Breast epithelium (tissue), 4 donors: ENCODE measurements at regions not wholly inside any gene's neighbourhood (a gene's known extent, or its start where the extent isn't known, plus 50 kb on each side); places are given as distances from the start of the nearest gene placed in this dataset.

Source experiments
- DNase-seq, 2 donors: peaks; one replicate each; pipeline ENCODE4 v3.0.0-alpha.2; 2019; ENCODE audit warnings: low spot score in 2 of 2
- H3K27ac ChIP-seq, 2 donors: fragments of 200-600 bp; sonication (generic) in 1 of 2; one replicate each; pipeline ENCODE4 v1.5.1; 2016 to 2019; ENCODE audit warnings: mild to moderate bottlenecking in 1 of 2
- H3K27me3 ChIP-seq, 2 donors: fragments of 200-600 bp; sonication (generic) in 1 of 2; one replicate each; pipeline versions ENCODE4 v1.5.1 to v1.6.0; 2017 to 2019; ENCODE audit warnings: control low read depth in 1 of 2, mild to moderate bottlenecking in 1 of 2
- H3K36me3 ChIP-seq: fragments of 200-600 bp; one replicate; pipeline ENCODE4 v1.5.1; 2019
- H3K4me1 ChIP-seq, 2 donors: fragments of 200-600 bp; sonication (generic); one replicate each; pipeline ENCODE4 v1.5.1; 2016 to 2019; ENCODE audit warnings: control low read depth in 1 of 2
- H3K4me3 ChIP-seq, 3 donors: fragments of 200-600 bp; sonication (generic); 1 replicate in 2 of 3; 2 replicates in 1 of 3; pipeline ENCODE4 v1.5.1; 2016 to 2019; ENCODE audit warnings: mild to moderate bottlenecking in 3 of 3, moderate library complexity in 2 of 3
- H3K9me3 ChIP-seq, 2 donors: fragments of 200-600 bp; sonication (generic) in 1 of 2; one replicate each; pipeline ENCODE4 v1.5.1; 2016 to 2019; ENCODE audit warnings: control low read depth in 1 of 2
- POLR2A ChIP-seq: fragments of 450-650 bp; IDR thresholded peaks from one replicate; pipeline ENCODE4 v1.6.1; 2016; ENCODE audit warnings: antibody characterized with exemption, mild to moderate bottlenecking, moderate library complexity
- POLR2AphosphoS5 ChIP-seq, 3 donors: sonication (generic); formaldehyde crosslinking; IDR thresholded peaks; one replicate each; pipeline ENCODE4 v1.6.1; 2017; ENCODE audit warnings: antibody characterized with exemption in 3 of 3
- intact Hi-C: fragments of 100-400 bp; cut with DNase I; formaldehyde crosslinking; loops from one replicate; pipeline ENCODE4 v1.15.1; 2023; ENCODE audit warnings: low total_unique reads
- TF ChIP-seq, protein P1 (sequence below), 3 donors: fragments of 450-650 bp; IDR thresholded peaks; one replicate each; pipeline ENCODE4 v1.5.1; 2016 to 2017; ENCODE audit warnings: antibody characterized with exemption in 3 of 3, mild to moderate bottlenecking in 3 of 3, moderate library complexity in 3 of 3

DNA sequence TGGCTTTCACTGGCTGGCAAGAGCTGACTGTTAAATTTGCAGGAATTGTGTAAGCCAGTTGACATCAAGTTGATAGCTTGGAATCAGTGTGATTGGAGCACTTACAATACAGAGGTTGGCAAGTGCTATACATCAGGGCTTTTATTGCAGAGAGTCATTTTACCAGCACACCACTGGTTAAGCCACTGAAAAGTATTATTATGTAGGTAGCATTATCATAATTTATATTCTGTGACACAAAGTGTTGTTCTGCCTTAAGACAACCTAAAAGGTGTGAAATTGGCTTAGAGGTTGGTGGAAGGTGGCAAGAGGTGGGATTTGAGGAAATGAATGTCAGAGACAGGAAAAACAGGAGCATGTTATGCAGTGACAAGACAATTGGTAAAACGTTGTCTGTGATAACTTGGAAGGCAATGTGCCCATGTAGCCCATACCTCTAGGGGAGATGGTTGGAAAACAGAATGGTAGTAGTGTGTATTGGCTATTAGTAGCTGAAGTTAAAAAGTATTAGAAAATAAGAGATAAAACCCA is 172.9 kb upstream of the PRICKLE1 start:
- no peaks in the 10 kb centered on the region for H3K36me3 ChIP-seq
- TF ChIP-seq, protein P1, sequence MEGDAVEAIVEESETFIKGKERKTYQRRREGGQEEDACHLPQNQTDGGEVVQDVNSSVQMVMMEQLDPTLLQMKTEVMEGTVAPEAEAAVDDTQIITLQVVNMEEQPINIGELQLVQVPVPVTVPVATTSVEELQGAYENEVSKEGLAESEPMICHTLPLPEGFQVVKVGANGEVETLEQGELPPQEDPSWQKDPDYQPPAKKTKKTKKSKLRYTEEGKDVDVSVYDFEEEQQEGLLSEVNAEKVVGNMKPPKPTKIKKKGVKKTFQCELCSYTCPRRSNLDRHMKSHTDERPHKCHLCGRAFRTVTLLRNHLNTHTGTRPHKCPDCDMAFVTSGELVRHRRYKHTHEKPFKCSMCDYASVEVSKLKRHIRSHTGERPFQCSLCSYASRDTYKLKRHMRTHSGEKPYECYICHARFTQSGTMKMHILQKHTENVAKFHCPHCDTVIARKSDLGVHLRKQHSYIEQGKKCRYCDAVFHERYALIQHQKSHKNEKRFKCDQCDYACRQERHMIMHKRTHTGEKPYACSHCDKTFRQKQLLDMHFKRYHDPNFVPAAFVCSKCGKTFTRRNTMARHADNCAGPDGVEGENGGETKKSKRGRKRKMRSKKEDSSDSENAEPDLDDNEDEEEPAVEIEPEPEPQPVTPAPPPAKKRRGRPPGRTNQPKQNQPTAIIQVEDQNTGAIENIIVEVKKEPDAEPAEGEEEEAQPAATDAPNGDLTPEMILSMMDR (IDR thresholded peaks at IDR 0.05) = no peak
- TF ChIP-seq POLR2A = no peak
- no peak for TF ChIP-seq POLR2AphosphoS5 (IDR thresholded peaks at IDR 0.05)
- H3K9me3 ChIP-seq = no peaks in the 10 kb centered on the region
- H3K4me1 ChIP-seq = peaks cover 0 to 14% of the 10 kb centered on the region in 2 donors
- no peak overlapping the region for H3K4me3 ChIP-seq
- intact Hi-C loops = no loop called here
- H3K27me3 ChIP-seq = no peaks in the 10 kb centered on the region
- no peak overlapping the region for H3K27ac ChIP-seq
- no peak for DNase-seq

- Histone ChIP-seq H3K27ac (no peak overlapping the region), H3K27me3 (no peaks in the 10 kb centered on the region), H3K4me3 (no peak overlapping the region), H3K9me3 (no peaks in the 10 kb centered on the region), H3K36me3 (no peaks in the 10 kb centered on the region), H3K4me1 (peaks cover 0 to 14% of the 10 kb centered on the region in 2 donors)
- no peak for DNase-seq
- TF ChIP-seq POLR2A (no peak), POLR2AphosphoS5 (IDR thresholded peaks at IDR 0.05) (no peak)
- TF ChIP-seq, protein P1 (IDR thresholded peaks at IDR 0.05) = no peak
- intact Hi-C loops = no loop called here
Observed at GRCh38 chr12:42761601-42762350, 172.2 kb upstream of the PRICKLE1 start.

GRCh38 chr12:42761086-42761485 is 171.5 kb upstream of the PRICKLE1 start:
- DNase-seq = no peak
- Histone ChIP-seq H3K27ac (no peak overlapping the region), H3K9me3 (no peaks in the 10 kb centered on the region), H3K36me3 (no peaks in the 10 kb centered on the region), H3K4me3 (no peak overlapping the region), H3K4me1 (peaks cover 0 to 14% of the 10 kb centered on the region in 2 donors), H3K27me3 (no peaks in the 10 kb centered on the region)
- intact Hi-C loops = no loop called here
- TF ChIP-seq, protein P1 (IDR thresholded peaks at IDR 0.05) = no peak

DNA sequence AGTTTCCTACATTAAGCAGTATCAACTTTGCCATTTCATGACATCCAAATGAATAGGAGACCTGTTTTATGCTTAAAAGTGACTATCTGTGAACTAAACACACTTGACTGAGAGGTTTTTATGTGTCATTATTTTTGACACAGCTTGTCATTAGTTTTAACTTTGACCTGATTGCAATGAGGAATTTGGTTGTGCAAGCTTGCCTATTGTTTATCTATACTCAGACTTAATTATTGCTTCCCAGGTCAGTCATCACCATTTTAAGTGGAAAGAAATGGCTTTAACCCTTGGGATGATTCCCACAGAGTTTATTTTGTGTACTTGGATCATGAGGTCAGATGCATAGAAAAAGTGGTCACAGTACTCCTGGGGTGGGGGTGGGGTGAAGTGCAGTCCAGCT is 171.0 kb upstream of the PRICKLE1 start:
- Histone ChIP-seq H3K36me3 (no peaks in the 10 kb centered on the region), H3K4me3 (no peak overlapping the region), H3K27ac (no peak overlapping the region), H3K9me3 (no peaks in the 10 kb centered on the region), H3K4me1 (peaks cover 0 to 14% of the 10 kb centered on the region in 2 donors), H3K27me3 (no peaks in the 10 kb centered on the region)
- intact Hi-C loops = no loop called here
- DNase-seq = no peak
- TF ChIP-seq, protein P1 (IDR thresholded peaks at IDR 0.05) = no peak
- TF ChIP-seq POLR2AphosphoS5 (IDR thresholded peaks at IDR 0.05) = no peak
- no peak for TF ChIP-seq POLR2A

- intact Hi-C loops = no loop called here
- H3K27ac ChIP-seq = peak overlapping the region; percentile 39 to 64
- H3K4me1 ChIP-seq = peaks cover 0 to 14% of the 10 kb centered on the region in 2 donors
- peak in 1 of 3 donors; percentile 63 for TF ChIP-seq POLR2AphosphoS5 (IDR thresholded peaks at IDR 0.05)
- TF ChIP-seq, protein P1 (IDR thresholded peaks at IDR 0.05) = no peak
- peak; percentile 67 to 74 for DNase-seq
- no peaks in the 10 kb centered on the region for H3K27me3 ChIP-seq
- H3K9me3 ChIP-seq = no peaks in the 10 kb centered on the region
- no peak overlapping the region for H3K4me3 ChIP-seq
- H3K36me3 ChIP-seq = no peaks in the 10 kb centered on the region
Observed at GRCh38 chr12:42759622-42760273, 170.2 kb upstream of the PRICKLE1 start.
